ENCODE measurements at regions not wholly inside any gene's neighbourhood (a gene's known extent, or its start where the extent isn't known, plus 50 kb on each side); places are given as distances from the start of the nearest gene placed in this dataset.
A peak's percentile ranks its signal among the peaks of the same experiment; 100 is the strongest.

- DNase-seq (ENCODE audit: low spot score), result no peak
These were observed 234.4 kb upstream of the TBL1XR1 start for GRCh38 chr3:177431525-177432176.

GRCh38 chr3:177435301-177435700 is 238.0 kb upstream of the TBL1XR1 start:
- DNase-seq (ENCODE audit: low spot score), result no peak

- no peak for DNase-seq (ENCODE audit: low spot score)
These were observed 240.4 kb upstream of the TBL1XR1 start for GRCh38 chr3:177437513-177438337.

- no peak for DNase-seq (ENCODE audit: low spot score)
These were observed 241.4 kb upstream of the TBL1XR1 start for GRCh38 chr3:177438596-177439220.

- no peak for DNase-seq (ENCODE audit: low spot score)
These were observed 242.5 kb upstream of the TBL1XR1 start for GRCh38 chr3:177439694-177440269.

GRCh38 chr3:177440456-177441104 is 243.3 kb upstream of the TBL1XR1 start:
- DNase-seq (ENCODE audit: low spot score), result no peak

- no peak for DNase-seq (ENCODE audit: low spot score)
These were observed 244.1 kb upstream of the TBL1XR1 start for GRCh38 chr3:177441276-177441812.

GRCh38 chr3:177441813-177442646 is 244.7 kb upstream of the TBL1XR1 start:
- DNase-seq (ENCODE audit: low spot score), result no peak

GRCh38 chr3:177443469-177443868 is 246.2 kb upstream of the TBL1XR1 start:
- DNase-seq (ENCODE audit: low spot score), result peak; percentile 79

GRCh38 chr3:177444696-177445095 is 247.4 kb upstream of the TBL1XR1 start:
- DNase-seq (ENCODE audit: low spot score), result no peak

GRCh38 chr3:177445549-177445948 is 248.3 kb upstream of the TBL1XR1 start:
- no peak for DNase-seq (ENCODE audit: low spot score)

GRCh38 chr3:177446165-177446601 is 248.9 kb upstream of the TBL1XR1 start:
- DNase-seq (ENCODE audit: low spot score), result peak; percentile 20

GRCh38 chr3:177447938-177448337 is 250.7 kb upstream of the TBL1XR1 start:
- peak; percentile 94 for DNase-seq (ENCODE audit: low spot score)

GRCh38 chr3:177448987-177449359 is 251.7 kb upstream of the TBL1XR1 start:
- DNase-seq (ENCODE audit: low spot score), result no peak

GRCh38 chr3:177449360-177450006 is 252.2 kb upstream of the TBL1XR1 start:
- DNase-seq (ENCODE audit: low spot score), result peak; percentile 98

- no peak for DNase-seq (ENCODE audit: low spot score)
These were observed 254.0 kb upstream of the TBL1XR1 start for GRCh38 chr3:177451301-177451750.

- DNase-seq (ENCODE audit: low spot score), result peak; percentile 91
These were observed 254.9 kb upstream of the TBL1XR1 start for GRCh38 chr3:177451864-177452830.

GRCh38 chr3:177452831-177453450 is 255.7 kb upstream of the TBL1XR1 start:
- no peak for DNase-seq (ENCODE audit: low spot score)

GRCh38 chr3:177453451-177453844 is 256.2 kb upstream of the TBL1XR1 start:
- no peak for DNase-seq (ENCODE audit: low spot score)
